HCT116 (cell line): ENCODE measurements at regions not wholly inside any gene's neighbourhood (a gene's known extent, or its start where the extent isn't known, plus 50 kb on each side); places are given as distances from the start of the nearest gene placed in this dataset.

Source experiments
- EZH2 ChIP-seq: fragments of 200-600 bp; sonication (generic); IDR thresholded peaks from 2 replicates; pipeline ENCODE4 v1.6.1; 2017; ENCODE audit warnings: antibody characterized with exemption, mixed run types
- EZH2phosphoT487 ChIP-seq: fragments of 200-600 bp; IDR thresholded peaks from 2 replicates; pipeline ENCODE4 v1.6.1; 2018; ENCODE audit warnings: antibody characterized with exemption, borderline replicate concordance
- POLR2A ChIP-seq: IDR thresholded peaks from 2 replicates; pipeline ENCODE4 v1.7.0; 2011; ENCODE audit warnings: borderline replicate concordance; ENCODE audit not compliant: insufficient read depth, insufficient read length; ENCODE audit errors: extremely low read depth
- POLR2AphosphoS5 ChIP-seq: IDR thresholded peaks from 2 replicates; pipeline ENCODE4 v1.6.1; 2011; ENCODE audit warnings: mild to moderate bottlenecking, low read depth, low read length, moderate library complexity
- SIN3A ChIP-seq: IDR thresholded peaks from 2 replicates; pipeline ENCODE4 v1.6.1; 2012; ENCODE audit warnings: low read depth
- SRF ChIP-seq: IDR thresholded peaks from 2 replicates; pipeline ENCODE4 v1.6.1; 2012; ENCODE audit warnings: low read depth
- YY1 ChIP-seq: IDR thresholded peaks from 2 replicates; pipeline ENCODE4 v1.6.1; 2011; ENCODE audit warnings: low read length, low read depth, moderate library complexity, mild to moderate bottlenecking; ENCODE audit not compliant: insufficient replicate concordance; ENCODE audit errors: extremely low read depth
- TF ChIP-seq, protein P1 (sequence below), 3 experiments: fragments of 200-600 bp in 1 of 3; sonication (generic) in 1 of 3; IDR thresholded peaks in 2 of 3; conservative IDR thresholded peaks in 1 of 3; 2 replicates each; pipeline ENCODE4 v1.5.1; 2012 to 2017; ENCODE audit warnings: low read depth in 2 of 3, low read length in 2 of 3, antibody characterized with exemption in 1 of 3, borderline replicate concordance in 1 of 3, control low read depth in 1 of 3, mild to moderate bottlenecking in 1 of 3, mixed read lengths in 1 of 3, mixed run types in 1 of 3, moderate library complexity in 1 of 3; ENCODE audit not compliant: insufficient read depth in 1 of 3
- TF ChIP-seq, protein P2 (sequence below): IDR thresholded peaks from 2 replicates; pipeline ENCODE4 v1.6.1; 2011; ENCODE audit warnings: mild to moderate bottlenecking, low read length, moderate library complexity; ENCODE audit not compliant: insufficient replicate concordance; ENCODE audit errors: extremely low read depth
- TF ChIP-seq, protein P3 (sequence below): IDR thresholded peaks from 2 replicates; pipeline ENCODE4 v1.6.1; 2012

DNA sequence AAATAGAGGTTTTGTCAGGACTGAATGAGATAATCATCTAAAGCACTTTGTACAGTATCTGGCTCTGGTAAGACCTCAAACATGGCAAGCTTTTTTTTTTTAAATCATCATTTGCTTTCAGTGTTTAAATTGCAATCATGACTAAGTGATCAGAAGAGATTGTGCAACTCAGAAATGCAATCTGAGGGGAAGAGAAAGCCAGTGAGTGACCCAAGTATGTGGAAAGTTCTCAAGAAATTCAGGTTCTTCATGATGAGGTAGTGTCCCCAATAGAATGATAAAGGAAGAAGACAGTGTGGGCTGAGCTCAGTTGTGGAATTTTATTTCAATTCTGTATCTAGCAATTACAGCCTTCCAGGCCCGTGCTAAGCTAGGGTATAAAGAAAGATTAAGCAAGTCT is 132.2 kb upstream of the TBC1D5 start:
- TF ChIP-seq YY1 (no peak), SRF (no peak), POLR2AphosphoS5 (no peak), SIN3A (no peak), EZH2phosphoT487 (no peak), EZH2 (no peak), POLR2A (no peak)
- TF ChIP-seq, protein P1, sequence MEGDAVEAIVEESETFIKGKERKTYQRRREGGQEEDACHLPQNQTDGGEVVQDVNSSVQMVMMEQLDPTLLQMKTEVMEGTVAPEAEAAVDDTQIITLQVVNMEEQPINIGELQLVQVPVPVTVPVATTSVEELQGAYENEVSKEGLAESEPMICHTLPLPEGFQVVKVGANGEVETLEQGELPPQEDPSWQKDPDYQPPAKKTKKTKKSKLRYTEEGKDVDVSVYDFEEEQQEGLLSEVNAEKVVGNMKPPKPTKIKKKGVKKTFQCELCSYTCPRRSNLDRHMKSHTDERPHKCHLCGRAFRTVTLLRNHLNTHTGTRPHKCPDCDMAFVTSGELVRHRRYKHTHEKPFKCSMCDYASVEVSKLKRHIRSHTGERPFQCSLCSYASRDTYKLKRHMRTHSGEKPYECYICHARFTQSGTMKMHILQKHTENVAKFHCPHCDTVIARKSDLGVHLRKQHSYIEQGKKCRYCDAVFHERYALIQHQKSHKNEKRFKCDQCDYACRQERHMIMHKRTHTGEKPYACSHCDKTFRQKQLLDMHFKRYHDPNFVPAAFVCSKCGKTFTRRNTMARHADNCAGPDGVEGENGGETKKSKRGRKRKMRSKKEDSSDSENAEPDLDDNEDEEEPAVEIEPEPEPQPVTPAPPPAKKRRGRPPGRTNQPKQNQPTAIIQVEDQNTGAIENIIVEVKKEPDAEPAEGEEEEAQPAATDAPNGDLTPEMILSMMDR (IDR thresholded peaks at IDR 0.05 in 2 of 3, conservative IDR thresholded peaks at IDR 0.05 in 1 of 3; ENCODE audit: borderline replicate concordance in 1 of 3, insufficient read depth in 1 of 3, low read depth in 2 of 3, low read length in 2 of 3) = no peak
- TF ChIP-seq, protein P2, sequence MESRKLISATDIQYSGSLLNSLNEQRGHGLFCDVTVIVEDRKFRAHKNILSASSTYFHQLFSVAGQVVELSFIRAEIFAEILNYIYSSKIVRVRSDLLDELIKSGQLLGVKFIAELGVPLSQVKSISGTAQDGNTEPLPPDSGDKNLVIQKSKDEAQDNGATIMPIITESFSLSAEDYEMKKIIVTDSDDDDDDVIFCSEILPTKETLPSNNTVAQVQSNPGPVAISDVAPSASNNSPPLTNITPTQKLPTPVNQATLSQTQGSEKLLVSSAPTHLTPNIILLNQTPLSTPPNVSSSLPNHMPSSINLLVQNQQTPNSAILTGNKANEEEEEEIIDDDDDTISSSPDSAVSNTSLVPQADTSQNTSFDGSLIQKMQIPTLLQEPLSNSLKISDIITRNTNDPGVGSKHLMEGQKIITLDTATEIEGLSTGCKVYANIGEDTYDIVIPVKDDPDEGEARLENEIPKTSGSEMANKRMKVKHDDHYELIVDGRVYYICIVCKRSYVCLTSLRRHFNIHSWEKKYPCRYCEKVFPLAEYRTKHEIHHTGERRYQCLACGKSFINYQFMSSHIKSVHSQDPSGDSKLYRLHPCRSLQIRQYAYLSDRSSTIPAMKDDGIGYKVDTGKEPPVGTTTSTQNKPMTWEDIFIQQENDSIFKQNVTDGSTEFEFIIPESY = no peak
- TF ChIP-seq, protein P3, sequence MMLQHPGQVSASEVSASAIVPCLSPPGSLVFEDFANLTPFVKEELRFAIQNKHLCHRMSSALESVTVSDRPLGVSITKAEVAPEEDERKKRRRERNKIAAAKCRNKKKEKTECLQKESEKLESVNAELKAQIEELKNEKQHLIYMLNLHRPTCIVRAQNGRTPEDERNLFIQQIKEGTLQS = no peak
